LoVo (cell line): ENCODE measurements at regions not wholly inside any gene's neighbourhood (a gene's known extent, or its start where the extent isn't known, plus 50 kb on each side); places are given as distances from the start of the nearest gene placed in this dataset.

ENCODE experiments used
- DNase-seq: peaks from one replicate; pipeline ENCODE4 v3.0.0-alpha.2; 2016; ENCODE audit warnings: low spot score

GRCh38 chr2:136242687-136243277, 124.8 kb upstream of the CXCR4 start:
- no peak for DNase-seq

- no peak for DNase-seq
Observed at GRCh38 chr2:136242100-136242499, 124.2 kb upstream of the CXCR4 start.

GRCh38 chr2:136239079-136239685, 121.2 kb upstream of the CXCR4 start:
- no peak for DNase-seq

GRCh38 chr2:136238286-136239078, 120.5 kb upstream of the CXCR4 start:
- DNase-seq: no peak

GRCh38 chr2:136236019-136236418, 118.1 kb upstream of the CXCR4 start:
- peak; percentile 77 for DNase-seq

- no peak for DNase-seq
Observed at GRCh38 chr2:136235546-136235945, 117.6 kb upstream of the CXCR4 start.

- DNase-seq: no peak
Observed at GRCh38 chr2:136234261-136234660, 116.3 kb upstream of the CXCR4 start.

- no peak for DNase-seq
Observed at GRCh38 chr2:136233298-136233697, 115.3 kb upstream of the CXCR4 start.

GRCh38 chr2:136232456-136233172, 114.7 kb upstream of the CXCR4 start:
- no peak for DNase-seq

- DNase-seq: no peak
Observed at GRCh38 chr2:136230464-136230863, 112.5 kb upstream of the CXCR4 start.

- no peak for DNase-seq
Observed at GRCh38 chr2:136226903-136227302, 109.0 kb upstream of the CXCR4 start.

GRCh38 chr2:136225950-136226835, 108.2 kb upstream of the CXCR4 start:
- no peak for DNase-seq

GRCh38 chr2:136223274-136223673, 105.3 kb upstream of the CXCR4 start:
- no peak for DNase-seq

GRCh38 chr2:136222862-136223261, 104.9 kb upstream of the CXCR4 start:
- no peak for DNase-seq

- DNase-seq: no peak
Observed at GRCh38 chr2:136221026-136221425, 103.1 kb upstream of the CXCR4 start.

- no peak for DNase-seq
Observed at GRCh38 chr2:136219963-136220362, 102.0 kb upstream of the CXCR4 start.

GRCh38 chr2:136219341-136219740, 101.4 kb upstream of the CXCR4 start:
- DNase-seq: no peak

- DNase-seq: no peak
Observed at GRCh38 chr2:136217996-136218395, 100.0 kb upstream of the CXCR4 start.

GRCh38 chr2:136215908-136216472, 98.0 kb upstream of the CXCR4 start:
- DNase-seq: no peak

- DNase-seq: no peak
Observed at GRCh38 chr2:136215449-136215848, 97.5 kb upstream of the CXCR4 start.
